ENCODE measurements at regions not wholly inside any gene's neighbourhood (a gene's known extent, or its start where the extent isn't known, plus 50 kb on each side); places are given as distances from the start of the nearest gene placed in this dataset.

DNA sequence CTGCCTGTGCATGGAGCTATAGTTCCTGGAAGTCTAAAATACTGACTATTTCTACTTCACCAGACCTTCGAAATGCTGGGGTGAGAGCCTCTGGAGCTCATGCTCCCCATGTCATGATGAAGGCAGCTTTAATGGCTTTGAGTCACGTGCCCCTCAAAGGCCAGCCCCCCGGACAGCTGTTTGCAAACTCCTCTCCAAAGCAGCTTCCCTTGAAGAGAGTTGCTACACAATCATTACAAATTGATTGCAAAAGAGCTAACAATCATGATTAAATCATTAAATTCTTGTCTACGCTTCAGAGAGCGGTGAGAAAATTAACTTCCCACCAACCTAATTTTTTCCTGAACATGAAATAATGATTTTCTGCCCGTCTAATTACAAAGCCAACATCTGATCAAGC, 134.8 kb upstream of the IRX6 start:
- no peak overlapping the region for H3K4me3 ChIP-seq (ENCODE audit: low read length in 2 of 2)
- H2BK12ac ChIP-seq (ENCODE audit: low read length), result no peak overlapping the region
- no peak overlapping the region for H2BK5ac ChIP-seq (ENCODE audit: low read length)
- no peak overlapping the region for H3K27ac ChIP-seq (replicated peaks; ENCODE audit: low read length)
- no peak overlapping the region for H3K9ac ChIP-seq (ENCODE audit: low read depth, low read length, poor library complexity)
- H2BK120ac ChIP-seq (ENCODE audit: low read depth, low read length), result no peak overlapping the region
- H3K18ac ChIP-seq (ENCODE audit: low read length), result no peak overlapping the region
- H3K27me3 ChIP-seq (ENCODE audit: control insufficient read depth in 3 of 3, insufficient read depth in 3 of 3, low read depth in 1 of 3, low read length in 3 of 3), result peaks cover 0 to 15% (median 0%) of the 10 kb centered on the region in 3 experiments
- H2AK5ac ChIP-seq (ENCODE audit: low read depth, low read length), result no peak overlapping the region
- no peak overlapping the region for H3K23ac ChIP-seq (ENCODE audit: low read depth, low read length, poor library complexity)
- H2AFZ ChIP-seq (ENCODE audit: low read length), result no peak overlapping the region
- no peak for DNase-seq (ENCODE audit: low spot score)
- H3K4me2 ChIP-seq (ENCODE audit: insufficient read depth, low read length, poor library complexity, severe bottlenecking), result no peak overlapping the region
- no peak overlapping the region for H4K8ac ChIP-seq (ENCODE audit: low read depth, low read length)
- WGBS, 2 donors (ENCODE audit: extremely low coverage in 2 of 2, insufficient read length in 2 of 2, insufficient replicate concordance in 1 of 2), result no CpG with 5 or more reads among the region's 6 CpGs
- H3K9me3 ChIP-seq (replicated peaks in 1 of 2; ENCODE audit: control insufficient read depth in 2 of 2, insufficient read depth in 1 of 2, low read depth in 1 of 2, low read length in 2 of 2), result no peaks in the 10 kb centered on the region
- H4K91ac ChIP-seq (ENCODE audit: low read depth, low read length, poor library complexity), result no peak overlapping the region
- peaks cover 0 to 9% of the 10 kb centered on the region in 2 donors for H3K4me1 ChIP-seq (ENCODE audit: control insufficient read depth in 2 of 2, insufficient read depth in 1 of 2, low read depth in 1 of 2, low read length in 2 of 2)
- no peaks in the 10 kb centered on the region for H3K79me1 ChIP-seq (ENCODE audit: low read depth, low read length)
- no peaks in the 10 kb centered on the region for H3K36me3 ChIP-seq (replicated peaks in 1 of 2; ENCODE audit: control insufficient read depth in 2 of 2, insufficient read depth in 2 of 2, low read length in 2 of 2)
- no peak overlapping the region for H3K4ac ChIP-seq (ENCODE audit: low read length)
- no peak overlapping the region for H3K14ac ChIP-seq (ENCODE audit: low read length)
- no peak overlapping the region for H2BK15ac ChIP-seq (ENCODE audit: low read length)

DNA sequence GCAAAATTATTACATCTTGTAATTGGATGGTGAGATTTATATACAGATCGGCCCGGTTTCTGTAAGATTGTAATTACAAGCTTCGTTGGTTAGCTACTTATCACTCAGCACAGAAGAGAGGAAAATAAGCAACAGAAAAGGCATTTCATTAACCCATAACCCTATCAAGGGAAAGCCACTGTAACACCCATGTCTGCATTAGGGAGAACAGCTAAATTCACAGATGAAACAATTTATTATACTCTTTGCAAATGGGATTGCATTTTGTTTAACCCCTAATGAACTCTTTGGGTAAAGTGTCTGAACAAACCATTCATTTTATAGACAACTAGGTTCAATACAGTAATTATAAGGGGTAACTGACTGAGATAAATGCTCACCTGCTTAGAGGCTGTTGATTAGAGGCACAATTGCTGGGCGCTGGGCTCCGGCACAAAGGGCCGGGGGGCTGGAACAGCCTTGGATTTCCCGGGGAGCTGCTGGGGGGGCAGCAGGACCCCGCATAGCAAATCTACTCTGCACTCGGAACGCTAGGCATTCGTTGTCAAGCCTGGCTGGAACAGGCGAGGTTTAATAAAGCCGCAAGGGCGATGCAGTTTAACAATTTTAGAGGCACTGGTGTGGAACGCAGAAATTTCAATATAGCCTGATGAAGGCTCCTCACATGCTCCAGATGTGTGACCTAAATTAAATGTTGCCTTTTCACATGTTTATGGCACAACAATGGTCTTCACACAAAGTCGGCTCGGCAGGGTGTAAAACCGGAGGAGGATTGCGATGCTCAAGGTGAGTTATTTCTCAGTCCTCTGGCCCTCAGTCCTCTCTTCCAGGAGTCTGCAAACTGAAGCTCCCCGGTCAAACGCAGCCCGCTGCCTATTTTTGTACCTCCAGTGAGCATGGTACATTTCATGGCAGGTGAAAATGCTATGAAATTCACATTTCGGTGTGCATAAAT, 134.0 kb upstream of the IRX6 start:
- H2AK5ac ChIP-seq (ENCODE audit: low read depth, low read length), result no peak overlapping the region
- no peak overlapping the region for H2BK12ac ChIP-seq (ENCODE audit: low read length)
- no peaks in the 10 kb centered on the region for H3K9me3 ChIP-seq (replicated peaks in 1 of 2; ENCODE audit: control insufficient read depth in 2 of 2, insufficient read depth in 1 of 2, low read depth in 1 of 2, low read length in 2 of 2)
- H3K27ac ChIP-seq (replicated peaks; ENCODE audit: low read length), result no peak overlapping the region
- H2BK120ac ChIP-seq (ENCODE audit: low read depth, low read length), result no peak overlapping the region
- no peak overlapping the region for H3K14ac ChIP-seq (ENCODE audit: low read length)
- no peaks in the 10 kb centered on the region for H3K36me3 ChIP-seq (replicated peaks in 1 of 2; ENCODE audit: control insufficient read depth in 2 of 2, insufficient read depth in 2 of 2, low read length in 2 of 2)
- no peak overlapping the region for H4K91ac ChIP-seq (ENCODE audit: low read depth, low read length, poor library complexity)
- no peak overlapping the region for H3K9ac ChIP-seq (ENCODE audit: low read depth, low read length, poor library complexity)
- H3K4me1 ChIP-seq (ENCODE audit: control insufficient read depth in 2 of 2, insufficient read depth in 1 of 2, low read depth in 1 of 2, low read length in 2 of 2), result peaks cover 0 to 6% of the 10 kb centered on the region in 2 donors
- no peak overlapping the region for H3K4me3 ChIP-seq (ENCODE audit: low read length in 2 of 2)
- no peaks in the 10 kb centered on the region for H3K79me1 ChIP-seq (ENCODE audit: low read depth, low read length)
- H2AFZ ChIP-seq (ENCODE audit: low read length), result no peak overlapping the region
- no peak overlapping the region for H4K8ac ChIP-seq (ENCODE audit: low read depth, low read length)
- H3K23ac ChIP-seq (ENCODE audit: low read depth, low read length, poor library complexity), result no peak overlapping the region
- no peak overlapping the region for H3K4ac ChIP-seq (ENCODE audit: low read length)
- no peak overlapping the region for H2BK5ac ChIP-seq (ENCODE audit: low read length)
- peak overlapping the region; percentile 25 for H3K18ac ChIP-seq (ENCODE audit: low read length)
- no CpG with 5 or more reads among the region's 23 CpGs for WGBS, 2 donors (ENCODE audit: extremely low coverage in 2 of 2, insufficient read length in 2 of 2, insufficient replicate concordance in 1 of 2)
- no peak for DNase-seq (ENCODE audit: low spot score)
- H3K27me3 ChIP-seq (ENCODE audit: control insufficient read depth in 3 of 3, insufficient read depth in 3 of 3, low read depth in 1 of 3, low read length in 3 of 3), result peaks cover 0 to 15% (median 0%) of the 10 kb centered on the region in 3 experiments
- no peak overlapping the region for H2BK15ac ChIP-seq (ENCODE audit: low read length)
- peak overlapping the region; percentile 41 for H3K4me2 ChIP-seq (ENCODE audit: insufficient read depth, low read length, poor library complexity, severe bottlenecking)

DNA sequence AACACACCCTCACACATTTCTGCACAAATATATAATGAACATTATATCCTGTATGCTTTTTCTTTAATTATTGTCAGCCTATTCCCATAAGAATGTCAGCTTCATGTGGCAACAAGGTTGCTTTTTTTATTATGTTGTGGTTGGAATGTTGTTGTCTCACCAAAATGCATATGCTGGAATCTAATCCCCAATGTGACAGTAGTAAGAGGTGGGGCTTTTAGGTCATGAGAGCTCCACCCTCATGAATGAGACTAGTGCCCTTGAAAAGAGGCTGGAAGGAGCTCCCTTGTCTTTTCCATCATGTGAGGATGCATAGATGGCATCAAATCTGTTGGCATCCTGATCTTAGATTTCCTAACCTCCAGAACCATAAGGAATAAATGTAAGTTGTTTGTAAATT, 131.3 kb upstream of the IRX6 start:
- Histone ChIP-seq H3K23ac (ENCODE audit: low read depth, low read length, poor library complexity) (no peak overlapping the region), H2BK5ac (ENCODE audit: low read length) (no peak overlapping the region), H3K79me1 (ENCODE audit: low read depth, low read length) (no peaks in the 10 kb centered on the region), H2BK120ac (ENCODE audit: low read depth, low read length) (no peak overlapping the region), H3K9me3 (replicated peaks in 1 of 2; ENCODE audit: control insufficient read depth in 2 of 2, insufficient read depth in 1 of 2, low read depth in 1 of 2, low read length in 2 of 2) (no peaks in the 10 kb centered on the region), H3K18ac (ENCODE audit: low read length) (no peak overlapping the region), H3K36me3 (replicated peaks in 1 of 2; ENCODE audit: control insufficient read depth in 2 of 2, insufficient read depth in 2 of 2, low read length in 2 of 2) (no peaks in the 10 kb centered on the region), H2AFZ (ENCODE audit: low read length) (no peak overlapping the region), H3K9ac (ENCODE audit: low read depth, low read length, poor library complexity) (no peak overlapping the region), H4K8ac (ENCODE audit: low read depth, low read length) (no peak overlapping the region), H2AK5ac (ENCODE audit: low read depth, low read length) (no peak overlapping the region), H3K4me1 (ENCODE audit: control insufficient read depth in 2 of 2, insufficient read depth in 1 of 2, low read depth in 1 of 2, low read length in 2 of 2) (peaks cover 0 to 7% of the 10 kb centered on the region in 2 donors), H3K14ac (ENCODE audit: low read length) (no peak overlapping the region), H3K27ac (replicated peaks; ENCODE audit: low read length) (no peak overlapping the region), H3K4me2 (ENCODE audit: insufficient read depth, low read length, poor library complexity, severe bottlenecking) (no peak overlapping the region), H2BK12ac (ENCODE audit: low read length) (no peak overlapping the region), H3K4ac (ENCODE audit: low read length) (no peak overlapping the region), H2BK15ac (ENCODE audit: low read length) (no peak overlapping the region), H3K27me3 (ENCODE audit: control insufficient read depth in 3 of 3, insufficient read depth in 3 of 3, low read depth in 1 of 3, low read length in 3 of 3) (peaks cover 0 to 15% (median 0%) of the 10 kb centered on the region in 3 experiments), H3K4me3 (ENCODE audit: low read length in 2 of 2) (no peak overlapping the region), H4K91ac (ENCODE audit: low read depth, low read length, poor library complexity) (no peak overlapping the region)
- no peak for DNase-seq (ENCODE audit: low spot score)

DNA sequence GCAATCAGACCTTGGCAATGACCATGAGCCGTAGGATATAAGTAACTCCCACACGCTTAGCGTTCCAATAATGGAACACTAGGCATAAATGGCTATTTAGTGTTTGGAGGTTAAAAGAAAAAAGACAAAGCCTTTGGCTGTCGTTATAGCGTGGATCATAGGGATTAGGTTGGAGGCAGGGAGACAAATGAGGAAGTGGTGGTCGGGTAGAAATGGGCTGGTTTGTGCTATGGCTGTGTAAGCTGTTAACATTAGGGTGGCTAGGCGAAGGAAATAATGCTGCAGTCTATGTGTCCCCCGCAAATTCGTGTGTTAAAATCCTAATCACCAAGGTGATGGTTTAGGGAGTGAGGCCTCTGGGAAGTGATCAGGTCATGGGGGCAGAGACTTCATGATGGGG, 120.4 kb upstream of the IRX6 start:
- no peak overlapping the region for H3K14ac ChIP-seq (ENCODE audit: low read length)
- H3K4me1 ChIP-seq (ENCODE audit: control insufficient read depth in 2 of 2, insufficient read depth in 1 of 2, low read depth in 1 of 2, low read length in 2 of 2), result no peaks in the 10 kb centered on the region
- no peak overlapping the region for H2BK12ac ChIP-seq (ENCODE audit: low read length)
- H3K79me1 ChIP-seq (ENCODE audit: low read depth, low read length), result no peaks in the 10 kb centered on the region
- DNase-seq (ENCODE audit: low spot score), result no peak
- H3K4ac ChIP-seq (ENCODE audit: low read length), result no peak overlapping the region
- H3K9me3 ChIP-seq (replicated peaks in 1 of 2; ENCODE audit: control insufficient read depth in 2 of 2, insufficient read depth in 1 of 2, low read depth in 1 of 2, low read length in 2 of 2), result no peaks in the 10 kb centered on the region
- H3K36me3 ChIP-seq (replicated peaks in 1 of 2; ENCODE audit: control insufficient read depth in 2 of 2, insufficient read depth in 2 of 2, low read length in 2 of 2), result no peaks in the 10 kb centered on the region
- no peak overlapping the region for H3K4me2 ChIP-seq (ENCODE audit: insufficient read depth, low read length, poor library complexity, severe bottlenecking)
- no peak overlapping the region for H3K23ac ChIP-seq (ENCODE audit: low read depth, low read length, poor library complexity)
- no CpG with 5 or more reads among the region's 9 CpGs for WGBS, 2 donors (ENCODE audit: extremely low coverage in 2 of 2, insufficient read length in 2 of 2, insufficient replicate concordance in 1 of 2)
- H2BK120ac ChIP-seq (ENCODE audit: low read depth, low read length), result no peak overlapping the region
- no peak overlapping the region for H3K9ac ChIP-seq (ENCODE audit: low read depth, low read length, poor library complexity)
- no peak overlapping the region for H4K91ac ChIP-seq (ENCODE audit: low read depth, low read length, poor library complexity)
- no peak overlapping the region for H3K4me3 ChIP-seq (ENCODE audit: low read length in 2 of 2)
- H4K8ac ChIP-seq (ENCODE audit: low read depth, low read length), result no peak overlapping the region
- no peak overlapping the region for H2BK5ac ChIP-seq (ENCODE audit: low read length)
- no peak overlapping the region for H2AK5ac ChIP-seq (ENCODE audit: low read depth, low read length)
- H3K18ac ChIP-seq (ENCODE audit: low read length), result no peak overlapping the region
- H3K27ac ChIP-seq (replicated peaks; ENCODE audit: low read length), result no peak overlapping the region
- H2AFZ ChIP-seq (ENCODE audit: low read length), result no peak overlapping the region
- no peaks in the 10 kb centered on the region for H3K27me3 ChIP-seq (ENCODE audit: control insufficient read depth in 3 of 3, insufficient read depth in 3 of 3, low read depth in 1 of 3, low read length in 3 of 3)
- no peak overlapping the region for H2BK15ac ChIP-seq (ENCODE audit: low read length)
